Urinary bladder (tissue), 3 donors: ENCODE measurements at regions not wholly inside any gene's neighbourhood (a gene's known extent, or its start where the extent isn't known, plus 50 kb on each side); places are given as distances from the start of the nearest gene placed in this dataset.

Source experiments
- DNase-seq: peaks from one replicate; pipeline ENCODE4 v3.0.0-alpha.2; 2015; ENCODE audit errors: extremely low spot score
- H3K27ac ChIP-seq: one replicate; pipeline ENCODE4 v1.5.1; 2013; ENCODE audit warnings: low read depth, mild to moderate bottlenecking, moderate library complexity
- H3K36me3 ChIP-seq: one replicate; pipeline ENCODE4 v1.6.1; 2013; ENCODE audit warnings: mild to moderate bottlenecking, moderate library complexity; ENCODE audit not compliant: insufficient read depth
- H3K4me1 ChIP-seq: one replicate; pipeline ENCODE4 v1.6.1; 2013; ENCODE audit warnings: mild to moderate bottlenecking, moderate library complexity; ENCODE audit not compliant: insufficient read depth
- H3K4me3 ChIP-seq: one replicate; pipeline ENCODE4 v1.5.1; 2013; ENCODE audit warnings: low read depth, low read length
- WGBS: extraction: QIAGEN DNeasy Blood & Tissue Kit; methylation state at CpG from one replicate; pipeline ENCODE4 v1.1.7; 2013; 5-methylcytosine and 5-hydroxymethylcytosine counted together
- donor health status: healthy with polysubstance abuse.
- donor health status: healthy.

DNA sequence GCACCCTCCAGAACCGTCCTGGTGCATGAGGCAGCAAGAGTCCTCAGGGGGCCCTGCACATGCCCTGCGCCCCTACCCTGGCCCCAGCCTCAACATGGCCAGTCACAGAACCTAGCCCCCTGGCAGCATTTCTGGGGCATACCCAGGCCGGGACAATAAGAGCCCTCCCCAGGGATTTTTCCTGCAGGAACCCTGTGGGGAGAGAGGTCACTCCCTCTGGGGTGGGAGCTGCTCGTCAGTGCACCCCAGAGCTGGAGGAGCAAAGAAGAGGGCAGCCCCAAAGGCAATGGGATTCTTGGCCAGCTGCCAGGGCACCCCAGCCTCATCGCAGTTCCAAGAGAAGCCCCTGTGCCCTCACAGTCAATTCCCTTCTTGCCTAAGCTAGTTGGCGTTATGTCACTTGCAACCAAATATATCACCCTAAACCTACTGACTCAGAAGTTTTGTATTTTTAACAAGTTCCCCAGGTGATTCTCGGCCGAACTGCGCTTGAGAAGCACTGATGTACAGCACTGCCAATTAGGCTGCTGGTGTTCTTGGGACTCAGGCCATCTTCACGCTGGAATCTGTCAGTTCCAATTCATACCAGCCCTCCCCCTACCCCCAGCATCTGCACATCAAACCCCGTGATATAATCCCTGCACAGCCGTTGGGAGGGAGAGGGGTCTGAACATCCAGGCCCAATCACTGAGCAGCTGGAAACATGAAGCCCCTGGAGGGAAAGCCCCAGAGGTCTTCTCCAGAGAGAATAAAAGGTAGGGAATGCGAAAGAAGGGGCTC lies 87.5 kb upstream of the PRR20G start:
- no peak overlapping the region for H3K4me3 ChIP-seq
- H3K27ac ChIP-seq, result no peak overlapping the region
- WGBS, result 60% methylated on average over 13 of the region's 13 CpGs
- no peaks in the 10 kb centered on the region for H3K4me1 ChIP-seq
- no peaks in the 10 kb centered on the region for H3K36me3 ChIP-seq
- DNase-seq, result no peak

DNA sequence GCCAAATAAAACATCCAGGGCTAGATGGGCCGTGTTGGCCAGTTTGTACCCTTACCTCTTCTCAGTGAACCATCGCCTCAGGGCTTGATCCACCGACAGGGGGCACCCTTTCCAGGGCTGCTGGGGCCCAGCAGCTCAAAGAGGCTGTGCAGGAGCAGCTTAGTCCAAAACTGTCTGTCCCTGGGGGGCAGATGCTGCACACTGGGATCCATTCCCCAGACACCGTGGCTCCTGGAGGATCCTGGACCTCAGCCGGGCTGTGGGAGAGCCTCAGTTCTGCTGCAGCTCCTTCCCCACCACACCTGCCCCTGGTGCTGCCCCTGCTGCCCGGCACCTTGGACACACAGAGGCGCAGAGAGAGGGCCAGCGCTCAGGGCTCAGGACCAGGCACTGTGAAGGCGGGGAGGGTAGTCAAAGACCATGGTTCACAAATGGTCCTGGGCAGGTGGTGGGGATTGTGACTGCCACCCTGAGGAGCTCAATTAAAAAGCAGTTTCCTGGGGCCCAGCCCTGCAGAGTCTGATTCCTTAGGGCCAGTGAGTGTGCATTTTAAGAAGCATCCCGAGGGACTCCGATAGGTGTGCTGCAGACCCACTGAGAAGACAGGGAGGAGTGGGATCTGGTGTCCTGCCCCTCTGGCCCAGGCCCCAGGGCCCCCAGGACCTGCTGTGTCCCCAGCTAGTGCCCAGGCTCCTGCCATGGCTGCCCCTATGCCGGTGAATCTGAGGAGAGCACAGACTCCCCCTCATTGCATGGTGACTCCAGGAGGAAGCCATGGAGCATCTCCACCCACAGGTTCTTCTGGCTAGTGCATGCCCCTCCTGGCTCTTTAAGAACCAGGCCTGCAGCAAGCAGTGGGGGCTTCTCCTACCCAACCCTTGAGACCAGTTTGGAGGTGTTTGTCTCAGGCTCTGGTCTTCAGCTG lies 86.5 kb upstream of the PRR20G start:
- DNase-seq, result no peak
- H3K4me1 ChIP-seq, result no peaks in the 10 kb centered on the region
- no peaks in the 10 kb centered on the region for H3K36me3 ChIP-seq
- no peak overlapping the region for H3K4me3 ChIP-seq
- 65% methylated on average over 12 of the region's 12 CpGs for WGBS
- H3K27ac ChIP-seq, result no peak overlapping the region

DNA sequence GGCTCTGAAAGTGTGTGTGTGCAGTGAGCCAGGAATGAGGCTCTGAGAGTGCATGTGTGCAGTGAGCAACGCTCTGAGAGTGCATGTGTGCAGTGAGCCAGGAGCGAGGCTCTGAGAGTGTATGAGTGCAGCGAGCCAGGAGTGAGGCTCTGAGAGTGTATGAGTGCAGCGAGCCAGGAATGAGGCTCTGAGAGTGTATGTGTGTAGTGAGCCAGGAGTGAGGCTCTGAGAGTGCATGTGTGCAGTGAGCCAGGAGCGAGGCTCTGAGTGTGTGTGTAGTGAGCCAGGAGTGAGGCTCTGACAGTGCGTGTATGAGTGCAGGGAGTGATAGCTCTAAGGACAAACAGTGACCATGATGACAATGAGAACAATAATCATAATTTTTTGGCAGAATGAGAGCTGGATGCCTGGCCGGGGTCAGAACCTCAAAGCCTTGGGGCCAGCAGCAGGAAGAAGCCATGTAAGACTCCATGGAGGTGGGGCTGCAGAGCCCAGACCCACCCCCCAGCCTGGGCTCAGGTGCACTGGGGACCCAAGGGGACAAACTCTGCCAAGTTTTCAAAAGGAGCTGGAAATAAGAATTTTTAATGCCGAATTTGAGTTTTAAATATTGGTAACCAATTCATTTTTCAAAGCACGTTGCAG lies 85.7 kb upstream of the PRR20G start:
- H3K27ac ChIP-seq, result no peak overlapping the region
- DNase-seq, result no peak
- no peaks in the 10 kb centered on the region for H3K4me1 ChIP-seq
- no peaks in the 10 kb centered on the region for H3K36me3 ChIP-seq
- 42% methylated on average over 9 of the region's 9 CpGs for WGBS
- H3K4me3 ChIP-seq, result no peak overlapping the region

DNA sequence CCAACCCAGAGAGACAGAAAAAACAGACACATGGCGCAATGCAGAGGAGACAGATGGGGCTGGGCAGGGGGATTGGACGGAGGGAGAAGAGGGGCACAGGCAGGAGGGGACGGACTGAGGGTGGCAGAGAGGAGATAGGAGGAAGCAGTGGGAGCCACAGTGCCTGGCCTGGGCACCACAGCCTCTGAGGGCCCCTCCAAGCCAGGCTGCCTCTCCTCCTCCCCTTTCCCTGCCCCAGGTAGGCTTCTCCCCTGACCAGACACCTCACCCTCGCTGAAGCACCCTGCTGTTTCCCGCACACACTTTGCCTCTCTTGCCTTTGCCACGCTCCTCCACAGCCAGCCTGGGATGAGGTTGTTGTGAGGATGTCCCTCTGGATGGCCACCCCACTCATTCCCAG lies 84.0 kb upstream of the PRR20G start:
- DNase-seq, result no peak
- H3K36me3 ChIP-seq, result no peaks in the 10 kb centered on the region
- H3K4me3 ChIP-seq, result no peak overlapping the region
- WGBS, result 70% methylated on average over 6 of the region's 6 CpGs
- H3K27ac ChIP-seq, result no peak overlapping the region
- H3K4me1 ChIP-seq, result no peaks in the 10 kb centered on the region

DNA sequence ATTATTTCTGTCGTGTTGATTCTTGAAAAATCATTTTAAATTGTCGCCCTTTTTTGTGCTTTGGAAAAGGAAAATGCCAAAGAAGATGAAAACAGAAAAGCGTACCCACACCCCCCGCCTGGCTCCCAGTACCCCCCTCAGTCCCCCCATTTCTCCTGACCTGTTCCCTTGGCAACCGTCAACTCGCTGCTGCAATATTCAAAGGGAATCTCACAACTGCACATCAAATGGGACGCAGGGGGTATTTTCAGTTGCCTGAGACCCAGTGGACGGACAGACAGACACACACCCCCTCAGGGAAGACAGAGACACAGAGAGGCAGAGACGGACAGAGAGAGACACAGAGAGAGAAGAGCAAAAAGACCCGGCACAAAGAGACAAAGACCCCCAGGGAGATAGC lies 83.5 kb upstream of the PRR20G start:
- Histone ChIP-seq H3K27ac (no peak overlapping the region), H3K4me3 (no peak overlapping the region), H3K4me1 (no peaks in the 10 kb centered on the region), H3K36me3 (no peaks in the 10 kb centered on the region)
- 71% methylated on average over 10 of the region's 10 CpGs for WGBS
- no peak for DNase-seq

DNA sequence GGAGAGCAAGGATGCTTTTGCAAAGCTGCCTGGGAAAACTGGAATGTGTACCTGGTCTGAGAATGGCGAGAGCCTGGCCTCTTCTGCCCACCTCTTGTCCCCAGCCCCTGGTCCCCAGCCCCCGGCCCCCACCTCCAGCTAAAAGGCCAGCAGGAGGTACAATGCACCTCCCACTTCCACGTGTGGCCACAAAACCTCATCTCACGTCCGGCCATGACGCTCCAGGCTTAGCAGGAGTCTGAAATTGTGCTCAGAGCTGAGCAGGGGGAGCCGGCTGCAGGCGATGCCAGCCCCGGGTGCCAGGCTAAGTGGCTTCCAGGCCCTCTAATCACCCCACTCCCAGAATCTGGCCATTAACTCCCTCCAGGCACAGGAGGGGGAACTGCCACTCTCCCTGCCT lies 83.1 kb upstream of the PRR20G start:
- 46% methylated on average over 9 of the region's 9 CpGs for WGBS
- DNase-seq, result no peak

DNA sequence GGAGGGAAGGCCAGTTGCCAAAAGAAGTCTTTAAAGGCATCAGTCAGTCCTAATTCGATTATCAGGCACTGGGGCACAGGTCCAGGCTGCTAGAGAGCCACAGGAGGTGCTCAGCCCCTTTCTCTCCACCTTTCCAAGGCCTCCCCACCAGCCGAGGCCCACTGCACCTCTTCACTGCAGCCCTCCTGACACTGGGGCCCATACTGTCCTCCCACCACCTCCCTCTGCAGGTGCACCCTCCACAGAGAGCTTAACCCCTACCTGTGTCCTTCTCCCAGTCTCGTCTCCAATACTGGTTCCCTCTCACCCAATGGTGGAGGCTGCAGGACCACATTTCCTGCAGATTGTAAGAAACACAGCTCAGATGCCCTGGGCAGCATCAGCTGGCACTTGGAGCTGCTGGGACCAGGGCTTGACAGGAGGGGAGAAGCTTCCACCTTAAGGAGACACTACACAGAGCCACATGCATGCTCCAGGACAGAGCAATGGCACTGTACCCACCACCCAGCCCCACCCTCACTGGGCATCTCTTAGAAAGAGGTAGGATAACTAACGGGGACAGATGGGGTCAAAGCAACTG lies 81.6 kb upstream of the PRR20G start:
- Histone ChIP-seq H3K4me3 (no peak overlapping the region), H3K27ac (no peak overlapping the region), H3K4me1 (no peaks in the 10 kb centered on the region), H3K36me3 (no peaks in the 10 kb centered on the region)
- 44% methylated on average over 4 of the region's 4 CpGs for WGBS
- DNase-seq, result no peak

More for the DNA sequence above, 83.1 kb upstream of the PRR20G start:
- H3K36me3 ChIP-seq, result no peaks in the 10 kb centered on the region
- no peak overlapping the region for H3K4me3 ChIP-seq
- H3K4me1 ChIP-seq, result no peaks in the 10 kb centered on the region
- H3K27ac ChIP-seq, result no peak overlapping the region

DNA sequence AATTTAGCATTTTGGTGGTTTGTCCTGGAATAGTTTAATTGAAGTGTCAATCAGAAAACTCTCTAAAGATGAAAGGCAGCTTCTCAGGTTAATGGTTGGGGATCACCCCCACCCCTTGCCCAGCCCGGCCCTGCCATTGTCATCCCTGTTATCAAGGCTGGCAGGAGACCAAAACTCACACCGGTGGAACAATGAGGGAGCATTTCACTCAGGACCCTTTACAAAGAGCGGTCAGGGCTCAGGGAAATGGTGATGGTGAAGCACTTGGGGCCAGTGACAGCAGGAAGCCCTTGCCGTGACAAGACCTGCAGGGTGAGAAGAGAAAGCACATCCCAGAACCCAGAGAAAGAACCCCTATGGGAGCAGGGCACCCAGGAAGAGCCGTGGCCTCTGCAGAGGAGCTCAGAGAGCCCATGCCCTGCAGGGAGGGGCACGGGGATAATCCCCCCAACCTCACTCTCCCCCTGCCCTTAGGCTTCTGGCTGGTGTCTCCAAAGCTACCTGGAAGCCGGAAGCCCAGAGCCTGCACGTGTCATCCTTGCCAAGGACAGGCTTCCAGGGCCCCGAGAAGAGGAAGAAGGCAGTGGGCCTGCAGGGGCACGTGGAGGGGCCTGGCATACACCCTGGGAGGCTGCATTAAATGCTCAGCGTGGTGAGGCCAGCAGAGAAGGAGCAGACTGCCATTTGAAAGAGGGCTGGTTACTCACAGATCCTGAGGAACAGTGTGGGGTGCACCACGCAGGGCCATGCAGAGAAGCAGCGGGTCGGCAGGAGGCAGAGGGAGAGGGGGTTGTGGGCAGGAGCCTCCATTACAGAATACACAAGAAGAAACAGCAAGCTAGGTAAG lies 80.6 kb upstream of the PRR20G start:
- Histone ChIP-seq H3K27ac (no peak overlapping the region), H3K4me3 (no peak overlapping the region), H3K4me1 (no peaks in the 10 kb centered on the region), H3K36me3 (no peaks in the 10 kb centered on the region)
- 41% methylated on average over 14 of the region's 14 CpGs for WGBS
- no peak for DNase-seq

DNA sequence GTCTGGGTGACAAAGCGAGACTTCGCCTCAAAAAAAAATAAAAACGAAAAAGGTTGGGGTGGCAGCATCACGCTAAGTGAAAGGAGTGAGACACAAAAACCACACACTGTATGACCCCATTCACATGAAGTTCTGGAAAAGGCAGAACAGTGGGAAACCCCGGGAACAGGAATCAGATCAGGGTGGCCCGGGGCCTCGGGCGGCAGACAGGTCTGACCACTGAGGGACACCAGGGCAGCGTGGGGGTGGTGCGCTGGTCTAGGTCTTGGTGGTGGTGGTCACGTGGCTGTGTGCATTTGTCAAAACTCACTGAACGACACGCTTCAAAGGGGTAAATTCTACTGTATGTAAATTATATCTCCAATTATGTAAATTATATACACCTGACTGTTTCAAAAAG lies 79.7 kb upstream of the PRR20G start:
- H3K27ac ChIP-seq, result no peak overlapping the region
- WGBS, result 90% methylated on average over 13 of the region's 13 CpGs
- no peak for DNase-seq
- no peak overlapping the region for H3K4me3 ChIP-seq
- no peaks in the 10 kb centered on the region for H3K36me3 ChIP-seq
- H3K4me1 ChIP-seq, result no peaks in the 10 kb centered on the region

DNA sequence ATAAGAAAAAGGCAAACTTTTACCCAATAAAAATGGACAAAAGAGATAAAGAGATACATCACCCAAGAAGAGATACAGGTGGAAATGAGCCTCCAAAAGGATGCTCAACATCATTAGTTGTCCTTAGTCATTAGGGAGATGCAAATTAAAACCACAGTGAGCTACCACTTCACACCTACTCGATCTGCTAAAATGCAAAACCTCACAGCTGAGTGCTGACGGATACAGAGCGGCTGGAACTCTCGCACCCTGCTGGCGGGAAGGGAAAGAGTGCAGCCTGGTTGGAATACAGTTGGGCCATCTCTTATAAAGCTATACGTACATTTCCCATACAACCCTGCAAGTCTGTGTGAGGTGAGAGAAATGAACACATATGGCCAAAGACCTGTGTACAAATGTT lies 78.5 kb upstream of the PRR20G start:
- Histone ChIP-seq H3K27ac (no peak overlapping the region), H3K4me3 (no peak overlapping the region), H3K4me1 (no peaks in the 10 kb centered on the region), H3K36me3 (no peaks in the 10 kb centered on the region)
- WGBS, result 17% methylated on average over 6 of the region's 6 CpGs
- DNase-seq, result no peak

DNA sequence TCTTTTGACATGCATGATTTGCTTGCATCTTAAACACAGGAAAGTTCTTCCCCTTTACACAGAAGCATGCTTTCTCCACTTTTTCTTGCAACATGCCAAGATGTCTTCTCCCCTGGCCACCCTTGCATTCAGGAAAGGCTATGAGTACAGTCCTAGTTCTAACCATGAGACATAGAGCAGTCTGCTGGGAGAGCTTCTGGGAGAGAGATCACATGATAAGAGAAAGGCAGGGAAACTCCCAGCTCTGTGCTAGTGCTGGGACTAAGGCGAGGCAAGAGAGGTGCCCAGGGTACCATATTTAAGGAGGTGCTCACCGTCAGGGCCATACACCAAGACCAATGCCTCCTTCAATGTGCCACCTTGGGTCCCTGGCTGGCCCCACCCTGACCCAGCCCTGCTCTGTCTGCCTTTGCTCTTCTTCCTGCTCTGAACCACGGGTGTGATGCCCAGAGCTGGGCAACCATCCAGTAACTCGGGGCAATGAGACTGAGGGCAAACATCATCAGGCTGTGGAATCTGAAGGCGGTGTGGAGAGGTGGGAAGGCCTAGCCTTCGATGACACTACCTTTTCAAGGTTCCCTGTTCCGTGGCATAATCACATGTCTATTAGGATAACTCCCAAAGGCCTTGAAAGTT lies 77.4 kb upstream of the PRR20G start:
- Histone ChIP-seq H3K4me1 (no peaks in the 10 kb centered on the region), H3K4me3 (no peak overlapping the region), H3K27ac (no peak overlapping the region), H3K36me3 (no peaks in the 10 kb centered on the region)
- WGBS, result 77% methylated on average over 7 of the region's 7 CpGs
- no peak for DNase-seq

DNA sequence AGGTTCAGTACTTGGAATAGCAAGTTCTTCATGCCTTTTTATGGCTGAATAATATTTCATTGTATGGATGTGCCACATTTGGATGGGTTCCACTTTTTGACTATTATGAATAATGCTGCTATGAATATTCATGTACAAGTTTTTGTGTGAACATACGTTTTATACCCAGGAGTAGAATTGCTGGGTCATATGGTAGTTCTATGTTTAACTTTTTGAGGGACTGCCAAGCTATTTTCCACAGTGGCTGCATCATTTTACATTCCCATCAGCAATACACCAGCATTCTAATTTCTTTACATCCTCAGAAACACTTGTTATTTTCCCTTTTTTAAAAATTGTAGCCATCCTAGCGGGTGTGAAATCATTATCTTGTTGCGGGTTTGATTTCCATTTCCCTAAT lies 76.0 kb upstream of the PRR20G start:
- 84% methylated on average over 3 of the region's 3 CpGs for WGBS

More for the DNA sequence above, 76.0 kb upstream of the PRR20G start:
- Histone ChIP-seq H3K4me1 (no peaks in the 10 kb centered on the region), H3K4me3 (no peak overlapping the region), H3K27ac (no peak overlapping the region), H3K36me3 (no peaks in the 10 kb centered on the region)
- no peak for DNase-seq
